IPS-NIHi7 (cell line): ENCODE measurements at regions not wholly inside any gene's neighbourhood (a gene's known extent, or its start where the extent isn't known, plus 50 kb on each side); places are given as distances from the start of the nearest gene placed in this dataset.
"Not testable (repeated sequence)": the region's sequence is repeated elsewhere in the genome, so short reads cannot be mapped to it uniquely, and the experiment has no call there.

Experiments
- DNase-seq: peaks from one replicate; pipeline ENCODE4 v3.0.0; 2012; ENCODE audit warnings: mixed read lengths; ENCODE audit errors: extremely low spot score

GRCh38 chr3:104362319-104362718 lies 1004.4 kb upstream of the ALCAM start:
- DNase-seq = no peak

- no peak for DNase-seq
Measured at GRCh38 chr3:104367000-104367399, 999.7 kb upstream of the ALCAM start.

GRCh38 chr3:104368760-104369159 lies 997.9 kb upstream of the ALCAM start:
- DNase-seq = no peak

- no peak for DNase-seq
Measured at GRCh38 chr3:104385421-104385820, 981.3 kb upstream of the ALCAM start.

GRCh38 chr3:104388619-104389018 lies 978.1 kb upstream of the ALCAM start:
- DNase-seq = no peak

- no peak for DNase-seq
Measured at GRCh38 chr3:104392327-104392726, 974.4 kb upstream of the ALCAM start.

GRCh38 chr3:104396974-104397669 lies 969.6 kb upstream of the ALCAM start:
- DNase-seq = no peak

GRCh38 chr3:104397713-104398112 lies 969.0 kb upstream of the ALCAM start:
- no peak for DNase-seq

- no peak for DNase-seq
Measured at GRCh38 chr3:104402902-104403301, 963.8 kb upstream of the ALCAM start.

- no peak for DNase-seq
Measured at GRCh38 chr3:104411757-104412156, 955.0 kb upstream of the ALCAM start.

GRCh38 chr3:104412608-104413580 lies 953.8 kb upstream of the ALCAM start:
- DNase-seq = no peak

- no peak for DNase-seq
Measured at GRCh38 chr3:104428337-104428925, 938.3 kb upstream of the ALCAM start.

GRCh38 chr3:104429727-104430126 lies 937.0 kb upstream of the ALCAM start:
- no peak for DNase-seq

GRCh38 chr3:104436506-104436905 lies 930.2 kb upstream of the ALCAM start:
- DNase-seq = no peak

GRCh38 chr3:104437131-104437750 lies 929.5 kb upstream of the ALCAM start:
- no peak for DNase-seq

GRCh38 chr3:104437891-104438290 lies 928.8 kb upstream of the ALCAM start:
- DNase-seq = no peak

GRCh38 chr3:104438706-104439105 lies 928.0 kb upstream of the ALCAM start:
- DNase-seq = peak; percentile 8

- DNase-seq = not testable (repeated sequence)
Measured at GRCh38 chr3:104445252-104445919, 921.3 kb upstream of the ALCAM start.

GRCh38 chr3:104447681-104448080 lies 919.0 kb upstream of the ALCAM start:
- DNase-seq = no peak

- DNase-seq = no peak
Measured at GRCh38 chr3:104452697-104453096, 914.0 kb upstream of the ALCAM start.

- DNase-seq = no peak
Measured at GRCh38 chr3:104458657-104459056, 908.1 kb upstream of the ALCAM start.
